K562 (cell line): ENCODE measurements at regions not wholly inside any gene's neighbourhood (a gene's known extent, or its start where the extent isn't known, plus 50 kb on each side); places are given as distances from the start of the nearest gene placed in this dataset.
A peak's percentile ranks its signal among the peaks of the same experiment; 100 is the strongest.

Experiments used
- ARID1B ChIP-seq: fragments of 450-650 bp; IDR thresholded peaks from 2 replicates; pipeline ENCODE4 v1.6.1; 2016; ENCODE audit warnings: antibody characterized with exemption, mild to moderate bottlenecking, inconsistent platforms
- CBFA2T2 ChIP-seq: fragments of 450-650 bp; conservative IDR thresholded peaks from 2 replicates; pipeline ENCODE4 v1.6.1; 2017; ENCODE audit warnings: mild to moderate bottlenecking
- DACH1 ChIP-seq: fragments of 450-650 bp; IDR thresholded peaks from 2 replicates; pipeline ENCODE4 v1.6.1; 2018; ENCODE audit not compliant: partially characterized antibody
- DIDO1 ChIP-seq: fragments of 450-650 bp; IDR thresholded peaks from 2 replicates; pipeline ENCODE4 v1.6.1; 2016; ENCODE audit warnings: low read depth, missing biosample characterization, missing genetic modification characterization
- DPF2 ChIP-seq: fragments of 450-650 bp; IDR thresholded peaks from 2 replicates; pipeline ENCODE4 v1.6.1; 2016
- ELF4 ChIP-seq: fragments of 450-650 bp; formaldehyde crosslinking; IDR thresholded peaks from 2 replicates; pipeline ENCODE4 v1.4.0; 2022; ENCODE audit warnings: missing genetic modification characterization
- FOXA3 ChIP-seq, 2 experiments: fragments of 450-650 bp in 1 of 2; sonication (generic) in 1 of 2; formaldehyde crosslinking; IDR thresholded peaks in 1 of 2; conservative IDR thresholded peaks in 1 of 2; 2 replicates each; pipeline versions ENCODE4 v1.4.0 to v1.8.0; 2020 to 2022; ENCODE audit warnings: mild to moderate bottlenecking in 2 of 2, missing genetic modification reagents in 1 of 2
- HCFC1 ChIP-seq: IDR thresholded peaks from 2 replicates; pipeline ENCODE4 v1.6.1; 2012; ENCODE audit warnings: low read depth, low read length, improper control_type of control experiment
- HDAC3 ChIP-seq: fragments of 450-650 bp; IDR thresholded peaks from 2 replicates; pipeline ENCODE4 v1.6.1; 2018; ENCODE audit warnings: borderline replicate concordance, mild to moderate bottlenecking, moderate library complexity; ENCODE audit not compliant: partially characterized antibody
- IFI16 ChIP-seq: fragments of 250-450 bp; sonication (Bioruptor Pico); IDR thresholded peaks from 2 replicates; pipeline ENCODE4 v2.1.2; 2022; ENCODE audit warnings: mild to moderate bottlenecking, inconsistent platforms
- JUN ChIP-seq, 2 experiments: sonication (generic) in 1 of 2; formaldehyde crosslinking in 1 of 2; IDR thresholded peaks; 2 replicates each; pipeline versions ENCODE4 v1.6.1 to v1.8.0; 2012 to 2022; ENCODE audit warnings: borderline replicate concordance in 2 of 2, mild to moderate bottlenecking in 2 of 2, improper control_type of control experiment in 1 of 2, low read depth in 1 of 2, low read length in 1 of 2, missing genetic modification reagents in 1 of 2
- KLF13 ChIP-seq: fragments of 450-650 bp; IDR thresholded peaks from 2 replicates; pipeline ENCODE4 v1.6.1; 2016; ENCODE audit warnings: missing genetic modification characterization, low read depth, mild to moderate bottlenecking, missing compliant biosample characterization, moderate library complexity, borderline replicate concordance
- MEIS2 ChIP-seq: fragments of 450-650 bp; IDR thresholded peaks from 2 replicates; pipeline ENCODE4 v1.6.1; 2014; ENCODE audit warnings: mild to moderate bottlenecking; ENCODE audit not compliant: partially characterized antibody
- POLR2B ChIP-seq: fragments of 450-650 bp; IDR thresholded peaks from 2 replicates; pipeline ENCODE4 v1.6.1; 2018; ENCODE audit warnings: low read depth; ENCODE audit not compliant: partially characterized antibody
- RCOR1 ChIP-seq, 2 experiments: IDR thresholded peaks; 2 replicates each; pipeline ENCODE4 v1.6.1; 2012; ENCODE audit warnings: low read depth in 2 of 2, low read length in 2 of 2, borderline replicate concordance in 1 of 2, improper control_type of control experiment in 1 of 2
- SIN3A ChIP-seq, 2 experiments: fragments of 150-350 bp in 1 of 2; IDR thresholded peaks; 2 replicates each; pipeline ENCODE4 v1.6.1; 2011 to 2016; ENCODE audit warnings: borderline replicate concordance in 2 of 2, low read depth in 2 of 2, low read length in 2 of 2, mild to moderate bottlenecking in 2 of 2, moderate library complexity in 2 of 2; ENCODE audit not compliant: control insufficient read depth in 1 of 2
- SRSF7 ChIP-seq: fragments of 200-400 bp; formaldehyde crosslinking; optimal IDR thresholded peaks from 2 replicates; pipeline ENCODE3; 2017; ENCODE audit warnings: mild to moderate bottlenecking, low read depth, low read length
- TAL1 ChIP-seq: fragments of 450-650 bp; IDR thresholded peaks from 2 replicates; pipeline ENCODE4 v1.6.1; 2016; ENCODE audit warnings: mild to moderate bottlenecking
- TCF3 ChIP-seq: sonication (generic); formaldehyde crosslinking; IDR thresholded peaks from 2 replicates; pipeline ENCODE4 v1.4.0; 2020; ENCODE audit warnings: mild to moderate bottlenecking, missing genetic modification reagents
- XRCC5 ChIP-seq: fragments of 200-400 bp; formaldehyde crosslinking; IDR thresholded peaks from 2 replicates; pipeline ENCODE4 v1.6.1; 2017; ENCODE audit warnings: low read depth, mild to moderate bottlenecking, low read length
- ZC3H8 ChIP-seq: fragments of 450-650 bp; IDR thresholded peaks from 2 replicates; pipeline ENCODE4 v1.6.1; 2017
- ZEB2 ChIP-seq: fragments of 450-650 bp; IDR thresholded peaks from 2 replicates; pipeline ENCODE4 v1.6.1; 2016
- TF ChIP-seq, protein P1 (sequence below): fragments of 250-450 bp; sonication (Bioruptor Pico); IDR thresholded peaks from 2 replicates; pipeline ENCODE4 v1.8.0; 2021; ENCODE audit warnings: borderline replicate concordance, mild to moderate bottlenecking, moderate library complexity; ENCODE audit not compliant: poor library complexity, severe bottlenecking
- TF ChIP-seq, protein P2 (sequence below): sonication (generic); formaldehyde crosslinking; IDR thresholded peaks from 2 replicates; pipeline ENCODE4 v1.8.0; 2022; ENCODE audit warnings: mild to moderate bottlenecking, missing genetic modification reagents
- TF ChIP-seq, protein P3 (sequence below), 2 experiments: fragments of 250-450 bp in 1 of 2; fragments of 450-650 bp in 1 of 2; sonication (Bioruptor Pico) in 1 of 2; IDR thresholded peaks; 2 replicates each; pipeline versions ENCODE4 v1.6.1 to v1.8.0; 2016 to 2021; ENCODE audit warnings: mild to moderate bottlenecking in 2 of 2, moderate library complexity in 2 of 2, missing compliant biosample characterization in 1 of 2, missing genetic modification characterization in 1 of 2

DNA sequence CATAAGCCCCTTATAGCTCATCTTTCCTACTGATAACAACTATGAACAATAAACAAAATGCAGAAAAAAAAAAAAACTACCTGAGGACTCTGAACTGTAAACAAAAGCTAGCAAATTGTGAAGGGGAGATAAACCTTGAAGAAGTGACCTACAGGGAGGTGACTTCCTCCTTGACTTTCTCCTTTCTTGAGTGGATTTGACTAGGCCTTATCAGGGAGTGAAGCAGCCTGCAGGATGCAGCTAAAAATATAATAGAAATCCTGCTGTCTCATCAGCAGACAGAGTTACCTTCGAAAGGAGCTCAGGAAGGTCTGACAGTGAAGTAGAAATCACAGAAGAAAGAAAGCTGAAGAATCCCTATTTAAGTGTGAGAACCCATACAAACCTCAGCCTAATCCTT lies 322.0 kb upstream of the HTR1E start (continued):
- TF ChIP-seq DACH1, result no peak
- TF ChIP-seq TCF3 (CRISPR knock-in tag), result no peak
- TF ChIP-seq, protein P1, sequence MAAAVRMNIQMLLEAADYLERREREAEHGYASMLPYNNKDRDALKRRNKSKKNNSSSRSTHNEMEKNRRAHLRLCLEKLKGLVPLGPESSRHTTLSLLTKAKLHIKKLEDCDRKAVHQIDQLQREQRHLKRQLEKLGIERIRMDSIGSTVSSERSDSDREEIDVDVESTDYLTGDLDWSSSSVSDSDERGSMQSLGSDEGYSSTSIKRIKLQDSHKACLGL (CRISPR knock-in tag), result no peak
- TF ChIP-seq XRCC5, result no peak
- TF ChIP-seq ZC3H8, result no peak
- TF ChIP-seq KLF13, result no peak
- TF ChIP-seq ARID1B, result peak; percentile 65
- TF ChIP-seq FOXA3 (CRISPR knock-in tag; conservative IDR thresholded peaks at IDR 0.05 in 1 of 2, IDR thresholded peaks at IDR 0.05 in 1 of 2), result no peak
- TF ChIP-seq ZEB2, result peak; percentile 64; the same call in 1 of the 2 replicates
- TF ChIP-seq DIDO1 (tag), result no peak
- TF ChIP-seq, protein P2, sequence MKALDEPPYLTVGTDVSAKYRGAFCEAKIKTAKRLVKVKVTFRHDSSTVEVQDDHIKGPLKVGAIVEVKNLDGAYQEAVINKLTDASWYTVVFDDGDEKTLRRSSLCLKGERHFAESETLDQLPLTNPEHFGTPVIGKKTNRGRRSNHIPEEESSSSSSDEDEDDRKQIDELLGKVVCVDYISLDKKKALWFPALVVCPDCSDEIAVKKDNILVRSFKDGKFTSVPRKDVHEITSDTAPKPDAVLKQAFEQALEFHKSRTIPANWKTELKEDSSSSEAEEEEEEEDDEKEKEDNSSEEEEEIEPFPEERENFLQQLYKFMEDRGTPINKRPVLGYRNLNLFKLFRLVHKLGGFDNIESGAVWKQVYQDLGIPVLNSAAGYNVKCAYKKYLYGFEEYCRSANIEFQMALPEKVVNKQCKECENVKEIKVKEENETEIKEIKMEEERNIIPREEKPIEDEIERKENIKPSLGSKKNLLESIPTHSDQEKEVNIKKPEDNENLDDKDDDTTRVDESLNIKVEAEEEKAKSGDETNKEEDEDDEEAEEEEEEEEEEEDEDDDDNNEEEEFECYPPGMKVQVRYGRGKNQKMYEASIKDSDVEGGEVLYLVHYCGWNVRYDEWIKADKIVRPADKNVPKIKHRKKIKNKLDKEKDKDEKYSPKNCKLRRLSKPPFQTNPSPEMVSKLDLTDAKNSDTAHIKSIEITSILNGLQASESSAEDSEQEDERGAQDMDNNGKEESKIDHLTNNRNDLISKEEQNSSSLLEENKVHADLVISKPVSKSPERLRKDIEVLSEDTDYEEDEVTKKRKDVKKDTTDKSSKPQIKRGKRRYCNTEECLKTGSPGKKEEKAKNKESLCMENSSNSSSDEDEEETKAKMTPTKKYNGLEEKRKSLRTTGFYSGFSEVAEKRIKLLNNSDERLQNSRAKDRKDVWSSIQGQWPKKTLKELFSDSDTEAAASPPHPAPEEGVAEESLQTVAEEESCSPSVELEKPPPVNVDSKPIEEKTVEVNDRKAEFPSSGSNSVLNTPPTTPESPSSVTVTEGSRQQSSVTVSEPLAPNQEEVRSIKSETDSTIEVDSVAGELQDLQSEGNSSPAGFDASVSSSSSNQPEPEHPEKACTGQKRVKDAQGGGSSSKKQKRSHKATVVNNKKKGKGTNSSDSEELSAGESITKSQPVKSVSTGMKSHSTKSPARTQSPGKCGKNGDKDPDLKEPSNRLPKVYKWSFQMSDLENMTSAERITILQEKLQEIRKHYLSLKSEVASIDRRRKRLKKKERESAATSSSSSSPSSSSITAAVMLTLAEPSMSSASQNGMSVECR, result no peak
- TF ChIP-seq RCOR1 (IDR thresholded peaks at IDR 0.05; ENCODE audit: borderline replicate concordance in 1 of 2, low read depth in 2 of 2, low read length in 2 of 2), result peak in 1 of 2 experiments; percentile 39; a peak in 1 of 4 replicates
- TF ChIP-seq, protein P3, sequence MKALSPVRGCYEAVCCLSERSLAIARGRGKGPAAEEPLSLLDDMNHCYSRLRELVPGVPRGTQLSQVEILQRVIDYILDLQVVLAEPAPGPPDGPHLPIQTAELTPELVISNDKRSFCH (CRISPR knock-in tag; IDR thresholded peaks at IDR 0.05), result no peak
- TF ChIP-seq, protein P3 (tag; IDR thresholded peaks at IDR 0.05), result no peak
- TF ChIP-seq MEIS2, result no peak
- TF ChIP-seq SRSF7, result no peak
- TF ChIP-seq CBFA2T2, result peak; percentile 40
- no peak for TF ChIP-seq JUN (IDR thresholded peaks at IDR 0.05; ENCODE audit: borderline replicate concordance, low read depth, low read length)
- no peak for TF ChIP-seq JUN (CRISPR knock-in tag; IDR thresholded peaks at IDR 0.05; ENCODE audit: borderline replicate concordance)
- no peak for TF ChIP-seq ELF4 (CRISPR knock-in tag)
- no peak for TF ChIP-seq IFI16
- no peak for TF ChIP-seq POLR2B
- no peak for TF ChIP-seq HCFC1
- TF ChIP-seq SIN3A (IDR thresholded peaks at IDR 0.05; ENCODE audit: borderline replicate concordance in 2 of 2, control insufficient read depth in 1 of 2, low read depth in 2 of 2, low read length in 2 of 2), result no peak
- peak; percentile 23 for TF ChIP-seq HDAC3
- peak; percentile 40; the same call in 1 of the 2 replicates for TF ChIP-seq TAL1
- peak; percentile 72 for TF ChIP-seq DPF2
